Endodermal cell (in vitro differentiated cells): ENCODE measurements at regions not wholly inside any gene's neighbourhood (a gene's known extent, or its start where the extent isn't known, plus 50 kb on each side); places are given as distances from the start of the nearest gene placed in this dataset.
A peak's percentile ranks its signal among the peaks of the same experiment; 100 is the strongest.

Source experiments
- DNase-seq: peaks from one replicate; pipeline ENCODE4 v3.0.0-alpha.2; 2017
- H3K27ac ChIP-seq: 2 replicates; pipeline ENCODE4 v1.5.1; 2013; ENCODE audit warnings: mild to moderate bottlenecking, low read depth, low read length, moderate library complexity
- H3K27me3 ChIP-seq: 2 replicates; pipeline ENCODE4 v1.6.1; 2013; ENCODE audit warnings: mild to moderate bottlenecking, low read length, moderate library complexity; ENCODE audit not compliant: insufficient read depth, control insufficient read depth, poor library complexity, severe bottlenecking
- H3K36me3 ChIP-seq: 2 replicates; pipeline ENCODE4 v1.7.0; 2013; ENCODE audit warnings: mild to moderate bottlenecking, low read length, moderate library complexity; ENCODE audit not compliant: control insufficient read depth, insufficient read depth
- H3K4me1 ChIP-seq: one replicate; pipeline ENCODE4 v1.7.0; 2013; ENCODE audit warnings: low read length; ENCODE audit not compliant: control insufficient read depth, insufficient read depth
- H3K4me3 ChIP-seq: 2 replicates; pipeline ENCODE4 v1.5.1; 2013; ENCODE audit warnings: mild to moderate bottlenecking, low read length, moderate library complexity
- H3K9ac ChIP-seq: 2 replicates; pipeline ENCODE4 v1.6.1; 2013; ENCODE audit warnings: mild to moderate bottlenecking, low read length, moderate library complexity; ENCODE audit not compliant: poor library complexity, severe bottlenecking; ENCODE audit errors: extremely low read depth
- H3K9me3 ChIP-seq: 2 replicates; pipeline ENCODE4 v1.6.1; 2013; ENCODE audit warnings: mild to moderate bottlenecking, low read length, moderate library complexity; ENCODE audit not compliant: control insufficient read depth
- H3K27ac Mint-ChIP-seq: 2 replicates; pipeline ENCODE4 v1.8.0; 2020; ENCODE audit warnings: mixed read lengths
- H3K27me3 Mint-ChIP-seq: 2 replicates; pipeline ENCODE4 v1.8.0; 2021; ENCODE audit warnings: mild to moderate bottlenecking, mixed read lengths; ENCODE audit not compliant: insufficient read depth
- H3K36me3 Mint-ChIP-seq: 2 replicates; pipeline ENCODE4 v1.8.0; 2020; ENCODE audit warnings: low read depth, mixed read lengths
- H3K4me1 Mint-ChIP-seq: 2 replicates; pipeline ENCODE4 v1.8.0; 2020; ENCODE audit warnings: mixed read lengths
- H3K4me3 Mint-ChIP-seq: 2 replicates; pipeline ENCODE4 v1.8.0; 2020; ENCODE audit warnings: mild to moderate bottlenecking, moderate library complexity, mixed read lengths
- H3K9me3 Mint-ChIP-seq: 2 replicates; pipeline ENCODE4 v1.8.0; 2020; ENCODE audit warnings: mild to moderate bottlenecking, mixed read lengths
- WGBS, 2 experiments: methylation state at CpG; one replicate each; pipeline versions ENCODE4 v1.1.5 to v1.1.7; 2013; ENCODE audit warnings: missing lambda C conversion rate in 2 of 2, mixed read lengths in 1 of 2; ENCODE audit not compliant: insufficient coverage in 1 of 2, insufficient read length in 1 of 2; 5-methylcytosine and 5-hydroxymethylcytosine counted together
- TF ChIP-seq, protein P1 (sequence below): fragments of 200-600 bp; sonication (generic); conservative IDR thresholded peaks from 2 replicates; pipeline ENCODE4 v1.5.0; 2021; ENCODE audit warnings: antibody characterized with exemption, mild to moderate bottlenecking

DNA sequence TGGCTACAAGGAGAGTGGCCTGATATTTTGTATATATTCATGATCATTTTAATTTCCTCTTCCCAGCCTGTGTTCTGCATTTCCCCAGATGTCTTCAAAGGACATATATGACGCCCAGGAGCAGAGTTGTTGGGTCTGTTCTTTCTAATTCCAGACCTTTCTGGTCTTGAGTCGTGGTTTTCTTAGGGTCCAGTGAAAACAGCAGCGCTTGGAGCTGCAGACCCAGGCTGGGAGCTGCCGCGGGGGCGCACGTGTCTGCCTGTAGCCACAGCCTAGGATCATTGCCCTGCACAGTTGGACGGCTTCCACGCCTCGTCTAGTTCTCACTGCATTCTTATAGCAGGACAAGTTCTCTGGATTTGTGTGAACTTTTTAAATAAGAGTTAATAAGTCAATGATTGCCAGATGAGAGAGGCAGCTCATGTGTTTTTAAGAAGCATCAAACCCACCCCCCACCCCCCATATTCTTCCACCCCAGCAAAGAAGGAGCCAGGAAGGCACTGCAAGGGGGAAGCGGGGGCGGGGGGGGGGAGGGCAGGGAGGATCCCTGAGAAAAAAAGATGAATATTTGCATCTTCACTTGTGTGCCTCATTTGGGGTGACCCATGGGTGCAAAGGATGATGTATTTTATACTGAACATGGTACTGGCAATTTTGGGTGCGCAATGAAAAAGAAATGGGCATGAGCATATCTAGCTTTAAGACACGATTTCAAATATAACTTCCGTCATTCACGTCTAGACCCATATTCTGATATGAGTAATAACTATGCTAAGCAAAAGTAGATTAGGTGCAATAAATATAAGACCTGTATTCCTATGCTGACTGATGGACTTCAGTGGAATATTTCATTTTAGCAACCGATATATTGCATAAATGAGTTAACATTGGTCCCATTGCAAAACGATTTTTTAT is 160.0 kb downstream of the TBXT start:
- H3K4me3 ChIP-seq = peak overlapping the region; percentile 83
- Mint-ChIP-seq H3K4me1 (peaks cover 16% of the 10 kb centered on the region), H3K9me3 (no peaks in the 10 kb centered on the region), H3K27ac (no peak overlapping the region), H3K36me3 (no peaks in the 10 kb centered on the region), H3K4me3 (peak overlapping the region; percentile 49), H3K27me3 (peaks cover 87% of the 10 kb centered on the region)
- DNase-seq = no peak
- peaks cover 78% of the 10 kb centered on the region for H3K27me3 ChIP-seq
- no peak overlapping the region for H3K27ac ChIP-seq
- peaks cover 7% of the 10 kb centered on the region for H3K4me1 ChIP-seq
- H3K36me3 ChIP-seq = no peaks in the 10 kb centered on the region
- no peak overlapping the region for H3K9ac ChIP-seq
- WGBS, 2 experiments = 20 to 29% methylated on average over 11 to 18 of the region's 18 CpGs
- TF ChIP-seq, protein P1, sequence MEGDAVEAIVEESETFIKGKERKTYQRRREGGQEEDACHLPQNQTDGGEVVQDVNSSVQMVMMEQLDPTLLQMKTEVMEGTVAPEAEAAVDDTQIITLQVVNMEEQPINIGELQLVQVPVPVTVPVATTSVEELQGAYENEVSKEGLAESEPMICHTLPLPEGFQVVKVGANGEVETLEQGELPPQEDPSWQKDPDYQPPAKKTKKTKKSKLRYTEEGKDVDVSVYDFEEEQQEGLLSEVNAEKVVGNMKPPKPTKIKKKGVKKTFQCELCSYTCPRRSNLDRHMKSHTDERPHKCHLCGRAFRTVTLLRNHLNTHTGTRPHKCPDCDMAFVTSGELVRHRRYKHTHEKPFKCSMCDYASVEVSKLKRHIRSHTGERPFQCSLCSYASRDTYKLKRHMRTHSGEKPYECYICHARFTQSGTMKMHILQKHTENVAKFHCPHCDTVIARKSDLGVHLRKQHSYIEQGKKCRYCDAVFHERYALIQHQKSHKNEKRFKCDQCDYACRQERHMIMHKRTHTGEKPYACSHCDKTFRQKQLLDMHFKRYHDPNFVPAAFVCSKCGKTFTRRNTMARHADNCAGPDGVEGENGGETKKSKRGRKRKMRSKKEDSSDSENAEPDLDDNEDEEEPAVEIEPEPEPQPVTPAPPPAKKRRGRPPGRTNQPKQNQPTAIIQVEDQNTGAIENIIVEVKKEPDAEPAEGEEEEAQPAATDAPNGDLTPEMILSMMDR = no peak
- H3K9me3 ChIP-seq = no peaks in the 10 kb centered on the region

- Histone ChIP-seq H3K9ac (no peak overlapping the region), H3K9me3 (no peaks in the 10 kb centered on the region), H3K27me3 (peaks cover 71% of the 10 kb centered on the region), H3K4me1 (peaks cover 7% of the 10 kb centered on the region), H3K4me3 (no peak overlapping the region), H3K36me3 (no peaks in the 10 kb centered on the region), H3K27ac (peak overlapping the region; percentile 91)
- Mint-ChIP-seq H3K27ac (no peak overlapping the region), H3K4me1 (peaks cover 16% of the 10 kb centered on the region), H3K27me3 (peaks cover 82% of the 10 kb centered on the region), H3K4me3 (no peak overlapping the region), H3K9me3 (no peaks in the 10 kb centered on the region), H3K36me3 (no peaks in the 10 kb centered on the region)
- DNase-seq = no peak
- TF ChIP-seq, protein P1 = no peak
- 38 to 47% methylated on average over 4 to 6 of the region's 6 CpGs for WGBS, 2 experiments
Measured at GRCh38 chr6:166006900-166007301, 160.8 kb downstream of the TBXT start.

GRCh38 chr6:166005944-166006899 is 161.4 kb downstream of the TBXT start:
- peaks cover 16% of the 10 kb centered on the region for H3K4me1 Mint-ChIP-seq
- H3K9me3 Mint-ChIP-seq = no peaks in the 10 kb centered on the region
- H3K27ac ChIP-seq = peak overlapping the region; percentile 92
- DNase-seq = no peak
- no peaks in the 10 kb centered on the region for H3K9me3 ChIP-seq
- no peaks in the 10 kb centered on the region for H3K36me3 Mint-ChIP-seq
- peak overlapping the region; percentile 32 for H3K4me3 Mint-ChIP-seq
- peak overlapping the region; percentile 69 for H3K4me3 ChIP-seq
- peaks cover 81% of the 10 kb centered on the region for H3K27me3 Mint-ChIP-seq
- WGBS, 2 experiments = 7 to 11% methylated on average over 5 to 47 of the region's 47 CpGs
- TF ChIP-seq, protein P1 = no peak
- no peak overlapping the region for H3K9ac ChIP-seq
- H3K27ac Mint-ChIP-seq = no peak overlapping the region
- H3K4me1 ChIP-seq = peaks cover 7% of the 10 kb centered on the region
- H3K36me3 ChIP-seq = no peaks in the 10 kb centered on the region
- peaks cover 67% of the 10 kb centered on the region for H3K27me3 ChIP-seq
